ENCODE measurements at regions not wholly inside any gene's neighbourhood (a gene's known extent, or its start where the extent isn't known, plus 50 kb on each side); places are given as distances from the start of the nearest gene placed in this dataset.

- H3K27ac ChIP-seq, result no peak overlapping the region
- H3K9me3 ChIP-seq (ENCODE audit: low read depth), result no peaks in the 10 kb centered on the region
- TF ChIP-seq CTCF (IDR thresholded peaks at IDR 0.05; ENCODE audit: poor library complexity), result peak; percentile 86
- no peak for TF ChIP-seq EZH2phosphoT487 (IDR thresholded peaks at IDR 0.05; ENCODE audit: low read depth, severe bottlenecking, unreplicated experiment)
These were observed 88.5 kb downstream of the DYNAP start for GRCh38 chr18:54679318-54680149.

GRCh38 chr18:54684784-54685183 lies 93.7 kb downstream of the DYNAP start:
- Histone ChIP-seq H3K27ac (no peak overlapping the region), H2AFZ (no peak overlapping the region), H3K79me2 (no peaks in the 10 kb centered on the region), H3K4me1 (ENCODE audit: insufficient read depth) (no peaks in the 10 kb centered on the region), H3K36me3 (replicated peaks; ENCODE audit: insufficient read depth, low read depth) (no peaks in the 10 kb centered on the region), H3K9me3 (ENCODE audit: low read depth) (no peaks in the 10 kb centered on the region), H3K4me2 (no peak overlapping the region), H3K4me3 (no peak overlapping the region), H3K9me2 (replicated peaks; ENCODE audit: insufficient read depth) (no peaks in the 10 kb centered on the region), H3K27me3 (no peaks in the 10 kb centered on the region), H4K20me1 (ENCODE audit: insufficient read depth, poor library complexity, severe bottlenecking) (no peaks in the 10 kb centered on the region)
- 24% methylated on average over 6 of the region's 6 CpGs for WGBS (ENCODE audit: low lambda C conversion rate, missing lambda C conversion rate)
- TF ChIP-seq EZH2phosphoT487 (IDR thresholded peaks at IDR 0.05; ENCODE audit: low read depth, severe bottlenecking, unreplicated experiment), result no peak
- no peak for TF ChIP-seq CTCF (IDR thresholded peaks at IDR 0.05; ENCODE audit: poor library complexity)
- TF ChIP-seq EZH2 (IDR thresholded peaks at IDR 0.05; ENCODE audit: borderline replicate concordance), result no peak
- peak; percentile 61 for DNase-seq (ENCODE audit: low spot score)

More at GRCh38 chr18:54679318-54680149, 88.5 kb downstream of the DYNAP start:
- H3K9me2 ChIP-seq (replicated peaks; ENCODE audit: insufficient read depth), result no peaks in the 10 kb centered on the region
- no peaks in the 10 kb centered on the region for H3K27me3 ChIP-seq
- no peaks in the 10 kb centered on the region for H3K36me3 ChIP-seq (replicated peaks; ENCODE audit: insufficient read depth, low read depth)
- H3K4me1 ChIP-seq (ENCODE audit: insufficient read depth), result no peaks in the 10 kb centered on the region
- H3K79me2 ChIP-seq, result no peaks in the 10 kb centered on the region
- H4K20me1 ChIP-seq (ENCODE audit: insufficient read depth, poor library complexity, severe bottlenecking), result no peaks in the 10 kb centered on the region
- H3K4me3 ChIP-seq, result no peak overlapping the region
- DNase-seq (ENCODE audit: low spot score), result peak; percentile 67
- H3K4me2 ChIP-seq, result no peak overlapping the region
- 39% methylated on average over 4 of the region's 4 CpGs for WGBS (ENCODE audit: low lambda C conversion rate, missing lambda C conversion rate)
- no peak overlapping the region for H2AFZ ChIP-seq

- no peak overlapping the region for H3K27ac ChIP-seq
- H3K36me3 ChIP-seq (replicated peaks; ENCODE audit: insufficient read depth, low read depth), result no peaks in the 10 kb centered on the region
- no peak overlapping the region for H3K4me3 ChIP-seq
- no peaks in the 10 kb centered on the region for H3K4me1 ChIP-seq (ENCODE audit: insufficient read depth)
- H3K9me2 ChIP-seq (replicated peaks; ENCODE audit: insufficient read depth), result no peaks in the 10 kb centered on the region
- no peak overlapping the region for H2AFZ ChIP-seq
- H3K9me3 ChIP-seq (ENCODE audit: low read depth), result no peaks in the 10 kb centered on the region
- H3K27me3 ChIP-seq, result no peaks in the 10 kb centered on the region
- H3K4me2 ChIP-seq, result no peak overlapping the region
- TF ChIP-seq EZH2phosphoT487 (IDR thresholded peaks at IDR 0.05; ENCODE audit: low read depth, severe bottlenecking, unreplicated experiment), result no peak
- TF ChIP-seq CTCF (IDR thresholded peaks at IDR 0.05; ENCODE audit: poor library complexity), result no peak
- TF ChIP-seq EZH2 (IDR thresholded peaks at IDR 0.05; ENCODE audit: borderline replicate concordance), result no peak
- WGBS (ENCODE audit: low lambda C conversion rate, missing lambda C conversion rate), result 95% methylated on average over 2 of the region's 2 CpGs
- no peak for DNase-seq (ENCODE audit: low spot score)
- no peaks in the 10 kb centered on the region for H4K20me1 ChIP-seq (ENCODE audit: insufficient read depth, poor library complexity, severe bottlenecking)
- no peaks in the 10 kb centered on the region for H3K79me2 ChIP-seq
These were observed 98.3 kb downstream of the DYNAP start for GRCh38 chr18:54689319-54689718.

Data from hepatocyte (in vitro differentiated cells).